ENCODE measurements at regions not wholly inside any gene's neighbourhood (a gene's known extent, or its start where the extent isn't known, plus 50 kb on each side); places are given as distances from the start of the nearest gene placed in this dataset.

GRCh38 chr14:79967001-79967400, 244.3 kb downstream of the DIO2 start:
- DNase-seq (ENCODE audit: low read depth) = peak; percentile 45

GRCh38 chr14:79965896-79966295, 245.4 kb downstream of the DIO2 start:
- no peak for DNase-seq (ENCODE audit: low read depth)

GRCh38 chr14:79961197-79961596, 250.1 kb downstream of the DIO2 start:
- DNase-seq (ENCODE audit: low read depth) = no peak

GRCh38 chr14:79960288-79960687, 251.0 kb downstream of the DIO2 start:
- DNase-seq (ENCODE audit: low read depth) = no peak

GRCh38 chr14:79951572-79951971, 259.7 kb downstream of the DIO2 start:
- DNase-seq (ENCODE audit: low read depth) = no peak

GRCh38 chr14:79949906-79950305, 261.4 kb downstream of the DIO2 start:
- no peak for DNase-seq (ENCODE audit: low read depth)

- no peak for DNase-seq (ENCODE audit: low read depth)
Observed at GRCh38 chr14:79947440-79948054, 263.8 kb downstream of the DIO2 start.

- no peak for DNase-seq (ENCODE audit: low read depth)
Observed at GRCh38 chr14:79939235-79939634, 272.1 kb downstream of the DIO2 start.

- no peak for DNase-seq (ENCODE audit: low read depth)
Observed at GRCh38 chr14:79938185-79938584, 273.1 kb downstream of the DIO2 start.

- DNase-seq (ENCODE audit: low read depth) = no peak
Observed at GRCh38 chr14:79937433-79937832, 273.9 kb downstream of the DIO2 start.

GRCh38 chr14:79924551-79924950, 286.8 kb downstream of the DIO2 start:
- DNase-seq (ENCODE audit: low read depth) = no peak

- no peak for DNase-seq (ENCODE audit: low read depth)
Observed at GRCh38 chr14:79920180-79920692, 291.1 kb downstream of the DIO2 start.
